Fibroblast of skin of left biceps (primary cell): ENCODE measurements at regions not wholly inside any gene's neighbourhood (a gene's known extent, or its start where the extent isn't known, plus 50 kb on each side); places are given as distances from the start of the nearest gene placed in this dataset.
A peak's percentile ranks its signal among the peaks of the same experiment; 100 is the strongest.
"Not testable (repeated sequence)": the region's sequence is repeated elsewhere in the genome, so short reads cannot be mapped to it uniquely, and the experiment has no call there.

Experiments
- DNase-seq, 2 experiments: peaks; one replicate each; pipeline ENCODE4 v3.0.0-alpha.2; 2013; ENCODE audit warnings: low read depth in 2 of 2

- peak; percentile 68 to 71 for DNase-seq
Observed at GRCh38 chr4:111398906-111399330, 746.3 kb upstream of the FAM241A start.

DNA sequence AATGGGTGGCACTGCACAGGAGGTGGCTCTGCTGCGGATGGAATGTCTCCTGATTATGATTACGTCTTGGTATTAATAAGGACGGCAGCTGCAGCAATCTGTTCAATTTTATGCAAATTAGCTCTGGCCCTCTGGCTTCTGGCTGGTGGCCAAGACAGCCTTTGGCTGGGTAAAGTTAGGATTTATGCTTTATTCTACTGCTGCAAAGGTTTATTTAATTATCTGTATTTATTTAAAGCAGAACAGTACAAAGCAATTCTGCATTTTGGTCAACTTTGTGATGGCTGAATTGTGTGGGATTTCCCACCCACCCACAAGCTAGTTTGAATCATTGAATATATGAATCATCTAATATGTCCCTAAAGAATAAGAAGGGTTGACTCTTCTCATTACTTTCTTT is 745.6 kb upstream of the FAM241A start:
- DNase-seq: peak in 1 of 2 experiments; percentile 26

- peak; percentile 49 for DNase-seq
Observed at GRCh38 chr4:111400741-111401140, 744.5 kb upstream of the FAM241A start.

DNA sequence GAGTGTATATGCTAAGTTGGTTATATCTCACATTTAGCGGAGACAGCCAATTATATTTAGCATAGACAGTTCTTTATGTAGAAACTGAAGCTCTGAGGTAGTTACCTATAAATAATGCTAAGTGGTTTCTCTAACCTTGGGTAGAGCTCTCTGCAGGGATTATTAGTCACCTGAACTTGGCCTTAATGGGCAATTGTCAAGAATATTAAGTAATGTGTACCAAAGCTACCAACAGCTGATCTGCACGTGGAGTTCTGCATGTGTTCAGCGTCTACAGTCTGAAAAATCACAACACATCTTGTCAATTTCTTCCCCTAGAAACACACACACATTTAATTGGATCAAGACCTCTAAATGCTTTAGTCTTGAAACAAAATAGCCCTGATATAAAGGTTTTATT is 740.6 kb upstream of the FAM241A start:
- DNase-seq: no peak

GRCh38 chr4:111405989-111406388 is 739.3 kb upstream of the FAM241A start:
- no peak for DNase-seq

- no peak for DNase-seq
Observed at GRCh38 chr4:111410571-111410970, 734.7 kb upstream of the FAM241A start.

- no peak for DNase-seq
Observed at GRCh38 chr4:111417521-111417920, 727.7 kb upstream of the FAM241A start.

DNA sequence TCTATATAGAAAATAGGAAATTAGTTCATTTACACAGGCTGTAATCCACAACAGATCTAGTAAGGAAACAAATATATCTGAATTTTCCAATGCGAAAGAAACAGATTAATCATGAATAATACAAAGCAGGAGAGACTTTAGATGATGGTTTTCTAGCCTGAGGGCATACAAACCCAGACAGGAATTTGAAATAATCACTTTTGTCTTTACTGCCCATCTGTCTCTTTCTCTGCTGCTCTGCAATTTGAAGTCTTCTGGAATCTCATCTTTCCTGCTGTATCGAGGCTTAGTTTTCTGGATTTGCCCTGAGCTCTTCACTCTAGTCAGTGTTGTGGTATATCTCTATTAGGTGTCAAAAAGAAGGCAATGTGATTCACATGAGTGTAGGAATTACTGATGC is 711.8 kb upstream of the FAM241A start:
- DNase-seq: no peak

GRCh38 chr4:111434586-111434985 is 710.7 kb upstream of the FAM241A start:
- peak; percentile 24 for DNase-seq

DNA sequence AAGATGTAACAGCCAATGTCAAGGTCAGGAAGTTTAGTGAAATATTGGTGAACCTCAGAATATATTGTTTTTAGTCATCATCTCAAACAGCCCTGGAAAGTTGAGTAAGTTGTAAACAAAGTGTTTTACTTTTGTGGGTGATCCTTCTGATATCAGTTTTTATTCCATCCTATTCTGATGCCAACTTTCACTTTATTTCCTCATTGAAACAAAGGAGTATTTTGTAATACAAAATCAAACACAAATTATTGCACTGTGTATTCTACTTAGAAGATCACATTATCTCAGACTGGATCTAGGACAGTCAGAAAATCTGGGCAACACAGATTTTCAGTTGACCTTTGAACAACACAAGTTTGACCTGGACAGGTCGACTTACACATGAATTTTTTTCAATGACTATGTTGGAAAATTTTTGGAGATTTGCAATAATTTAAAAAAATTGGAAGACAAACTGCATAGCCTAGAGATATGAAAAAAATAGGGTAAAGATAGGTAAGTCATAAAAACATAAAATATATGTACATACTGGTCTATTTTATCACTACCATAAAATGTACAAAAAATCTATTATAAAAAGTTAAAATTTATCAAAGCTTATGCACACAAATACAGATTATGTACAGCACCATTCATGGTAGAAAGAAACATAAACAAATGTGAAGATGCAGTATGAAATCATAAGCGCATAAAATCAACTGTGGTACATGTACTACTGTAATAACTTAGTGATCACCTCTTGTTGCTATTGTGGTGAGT is 709.1 kb upstream of the FAM241A start:
- no peak for DNase-seq

DNA sequence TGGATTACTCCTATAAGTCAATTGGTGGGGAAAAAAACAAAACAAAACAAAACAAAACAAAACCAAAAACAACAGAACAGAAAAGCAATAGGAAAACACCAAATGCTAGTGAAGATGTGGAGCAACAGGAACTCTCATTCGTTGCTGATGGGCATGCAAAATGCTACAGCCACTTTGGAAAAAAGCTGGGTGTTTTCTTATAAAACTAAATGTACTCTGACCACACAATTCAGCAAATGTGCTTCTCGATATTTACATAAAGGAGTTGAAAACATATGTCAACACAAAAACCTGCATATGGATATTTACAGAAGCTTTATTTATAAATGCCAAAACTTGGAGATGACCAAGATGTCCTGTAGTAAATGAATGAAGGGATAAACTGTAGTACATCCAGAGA is 703.6 kb upstream of the FAM241A start:
- DNase-seq: no peak

- not testable (repeated sequence) for DNase-seq
Observed at GRCh38 chr4:111444836-111445235, 700.4 kb upstream of the FAM241A start.

GRCh38 chr4:111449657-111450056 is 695.6 kb upstream of the FAM241A start:
- DNase-seq: no peak

- no peak for DNase-seq
Observed at GRCh38 chr4:111450867-111451266, 694.4 kb upstream of the FAM241A start.

DNA sequence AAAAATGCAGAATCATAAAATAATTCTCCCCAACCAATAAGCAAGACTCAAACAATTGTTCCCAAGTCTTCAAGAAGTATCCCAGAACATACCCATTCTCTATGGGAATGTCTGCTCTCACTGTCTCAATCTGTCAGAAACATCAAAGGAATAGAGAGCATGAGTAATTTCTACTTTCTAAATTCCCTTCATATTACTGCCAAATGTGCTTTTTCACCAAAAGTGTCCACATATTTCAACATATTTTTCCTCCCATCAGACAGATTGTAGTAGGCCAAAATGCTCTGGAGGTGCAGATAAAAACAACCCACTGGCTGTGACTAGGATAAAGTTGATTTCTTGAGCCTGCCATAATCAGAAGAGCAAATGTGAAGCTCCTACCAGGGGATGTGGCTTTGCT is 692.0 kb upstream of the FAM241A start:
- peak in 1 of 2 experiments; percentile 12 for DNase-seq

DNA sequence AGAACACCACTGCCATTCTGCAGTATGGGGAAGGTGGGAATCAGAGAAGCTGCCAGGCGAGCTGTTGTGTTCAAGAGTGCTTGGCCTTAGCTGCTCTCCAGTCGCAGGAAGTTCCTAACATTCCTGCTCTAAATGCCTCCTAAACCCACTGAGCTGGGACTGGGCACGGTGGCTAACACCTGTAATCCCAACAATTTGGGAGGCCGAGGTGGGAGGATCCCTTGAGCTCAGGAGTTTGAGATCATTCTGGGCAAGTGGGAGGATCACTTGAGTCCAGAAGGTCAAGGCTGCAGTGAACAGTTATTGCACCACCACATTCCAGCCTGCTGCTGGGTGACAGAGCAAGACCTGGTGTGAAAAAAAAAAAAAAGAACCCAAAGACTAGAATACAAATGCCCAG is 690.3 kb upstream of the FAM241A start:
- no peak for DNase-seq

DNA sequence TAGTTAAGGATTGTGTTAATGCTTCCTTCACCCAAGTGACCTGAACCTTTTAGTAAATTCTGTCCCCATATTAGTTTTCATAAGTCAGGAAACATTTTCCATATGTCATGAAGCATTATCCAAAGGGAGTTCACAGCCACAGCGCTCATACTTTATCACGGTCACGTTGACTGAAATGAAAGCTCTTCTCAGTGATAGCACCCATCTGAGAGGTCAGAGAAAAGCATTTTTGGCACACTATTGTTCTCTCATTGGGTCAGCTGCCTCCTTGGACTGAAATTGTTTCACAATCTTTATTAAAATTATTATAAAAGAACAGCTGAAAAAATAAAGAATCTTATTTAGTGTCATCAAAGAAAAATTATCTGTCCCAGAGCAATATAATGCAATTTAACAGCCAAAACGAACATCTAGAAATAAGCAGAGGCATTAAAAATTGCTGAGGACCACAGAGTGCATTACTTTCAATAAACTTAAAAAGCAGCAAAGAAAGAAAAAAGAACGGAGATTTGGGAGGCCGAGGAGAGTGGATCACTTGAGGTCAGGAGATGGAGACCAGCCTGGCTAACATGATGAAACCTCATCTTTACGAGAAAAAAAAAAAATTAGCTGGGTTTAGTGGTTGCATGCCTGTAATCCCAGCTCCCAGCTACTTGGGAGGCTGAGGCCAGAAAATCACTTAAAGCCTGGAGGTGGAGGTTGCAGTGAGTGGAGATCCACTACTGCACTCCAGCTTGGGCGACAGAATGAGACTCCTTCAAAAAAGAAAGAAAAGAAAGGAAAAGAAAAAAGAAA is 680.8 kb upstream of the FAM241A start:
- DNase-seq: no peak

GRCh38 chr4:111466811-111467604 is 678.2 kb upstream of the FAM241A start:
- DNase-seq: peak; percentile 21 to 26

DNA sequence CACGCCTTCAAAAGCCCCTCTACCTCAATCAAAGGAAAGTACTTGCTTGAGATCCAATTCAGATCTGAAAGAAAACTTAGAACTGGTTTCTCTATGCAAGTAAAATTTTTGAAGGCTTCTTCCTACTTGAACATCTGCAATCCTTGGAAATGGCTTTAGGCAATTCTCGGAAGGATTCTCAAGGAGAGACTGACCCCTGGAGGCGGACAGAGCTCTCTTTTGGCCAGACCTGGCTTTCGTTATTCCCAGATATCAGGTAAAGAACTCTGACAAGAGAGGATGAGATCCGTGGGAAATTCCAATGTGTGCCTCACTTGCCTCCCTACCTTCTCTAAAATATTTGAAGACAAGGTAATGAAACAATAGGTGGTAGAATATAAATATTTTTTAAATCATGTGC is 670.3 kb upstream of the FAM241A start:
- DNase-seq: peak in 1 of 2 experiments; percentile 9

DNA sequence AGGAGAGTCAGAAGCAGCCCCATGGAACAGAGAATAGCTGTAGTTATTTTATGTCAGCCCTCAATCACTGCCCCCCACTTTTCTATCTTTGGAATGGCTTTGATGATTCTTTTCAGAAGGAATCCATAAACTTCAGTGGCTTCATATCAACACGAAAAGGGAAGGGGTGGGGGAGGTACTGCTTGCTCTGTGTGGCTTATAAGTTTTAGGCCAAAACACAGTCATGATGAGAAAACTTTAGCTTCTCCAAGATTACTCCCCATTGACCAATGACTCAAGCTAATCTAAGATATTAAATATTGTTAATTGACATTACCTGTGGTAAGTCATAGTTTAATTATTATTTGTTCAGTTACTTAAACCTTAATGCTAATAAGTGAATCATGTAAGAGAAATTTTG is 669.6 kb upstream of the FAM241A start:
- DNase-seq: no peak

DNA sequence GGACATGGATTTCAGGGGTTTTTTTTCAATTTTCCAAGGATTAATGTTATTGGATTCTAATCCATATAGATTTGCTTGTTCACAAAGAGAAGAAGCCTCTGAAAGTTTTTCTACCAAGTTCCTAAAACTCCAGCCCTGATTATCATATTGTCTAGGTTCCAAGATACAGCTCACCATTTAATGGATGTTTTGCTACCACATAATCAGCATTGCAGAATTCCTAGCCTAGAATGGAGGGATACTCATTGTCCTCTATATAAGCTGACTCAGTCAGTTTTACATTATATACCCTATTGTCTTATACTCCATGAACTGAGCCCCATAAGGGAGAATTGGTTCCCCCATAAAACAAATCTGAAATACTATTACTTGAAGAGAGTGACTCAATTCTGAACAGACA is 664.7 kb upstream of the FAM241A start:
- DNase-seq: no peak
